ENCODE measurements at regions not wholly inside any gene's neighbourhood (a gene's known extent, or its start where the extent isn't known, plus 50 kb on each side); places are given as distances from the start of the nearest gene placed in this dataset.

DNA sequence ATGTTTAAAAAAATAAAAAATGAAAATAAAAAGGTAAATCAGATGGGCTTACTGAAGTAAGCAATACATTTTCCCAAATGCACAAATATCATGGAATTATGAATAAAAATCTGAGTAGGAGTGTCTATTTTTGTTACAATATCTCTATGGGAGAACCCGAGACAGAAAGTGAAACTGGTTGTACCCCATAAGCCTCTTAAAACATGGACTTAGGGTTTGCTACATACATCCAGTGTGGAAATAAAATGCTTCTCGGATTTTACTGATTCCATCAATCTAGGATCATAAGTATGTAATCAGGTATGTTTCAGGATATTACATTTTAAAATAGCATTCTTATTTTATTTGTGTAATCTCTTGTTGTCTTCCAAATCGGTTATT lies 177.8 kb upstream of the CDIN1 start:
- Mint-ChIP-seq H3K9me3 (ENCODE audit: unreplicated experiment) (no peaks in the 10 kb centered on the region), H3K36me3 (ENCODE audit: low read depth, unreplicated experiment) (no peaks in the 10 kb centered on the region), H3K27me3 (ENCODE audit: unreplicated experiment) (no peaks in the 10 kb centered on the region), H3K4me1 (ENCODE audit: unreplicated experiment) (no peaks in the 10 kb centered on the region), H3K4me3 (ENCODE audit: unreplicated experiment) (no peak overlapping the region), H3K27ac (ENCODE audit: unreplicated experiment) (no peak overlapping the region)
- TF ChIP-seq, protein P1, sequence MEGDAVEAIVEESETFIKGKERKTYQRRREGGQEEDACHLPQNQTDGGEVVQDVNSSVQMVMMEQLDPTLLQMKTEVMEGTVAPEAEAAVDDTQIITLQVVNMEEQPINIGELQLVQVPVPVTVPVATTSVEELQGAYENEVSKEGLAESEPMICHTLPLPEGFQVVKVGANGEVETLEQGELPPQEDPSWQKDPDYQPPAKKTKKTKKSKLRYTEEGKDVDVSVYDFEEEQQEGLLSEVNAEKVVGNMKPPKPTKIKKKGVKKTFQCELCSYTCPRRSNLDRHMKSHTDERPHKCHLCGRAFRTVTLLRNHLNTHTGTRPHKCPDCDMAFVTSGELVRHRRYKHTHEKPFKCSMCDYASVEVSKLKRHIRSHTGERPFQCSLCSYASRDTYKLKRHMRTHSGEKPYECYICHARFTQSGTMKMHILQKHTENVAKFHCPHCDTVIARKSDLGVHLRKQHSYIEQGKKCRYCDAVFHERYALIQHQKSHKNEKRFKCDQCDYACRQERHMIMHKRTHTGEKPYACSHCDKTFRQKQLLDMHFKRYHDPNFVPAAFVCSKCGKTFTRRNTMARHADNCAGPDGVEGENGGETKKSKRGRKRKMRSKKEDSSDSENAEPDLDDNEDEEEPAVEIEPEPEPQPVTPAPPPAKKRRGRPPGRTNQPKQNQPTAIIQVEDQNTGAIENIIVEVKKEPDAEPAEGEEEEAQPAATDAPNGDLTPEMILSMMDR (IDR thresholded peaks at IDR 0.05; ENCODE audit: unreplicated experiment) = no peak
- DNase-seq (ENCODE audit: low spot score) = no peak

GRCh38 chr15:36403351-36403750 lies 176.1 kb upstream of the CDIN1 start:
- Mint-ChIP-seq H3K27me3 (ENCODE audit: unreplicated experiment) (no peaks in the 10 kb centered on the region), H3K27ac (ENCODE audit: unreplicated experiment) (no peak overlapping the region), H3K4me3 (ENCODE audit: unreplicated experiment) (no peak overlapping the region), H3K9me3 (ENCODE audit: unreplicated experiment) (no peaks in the 10 kb centered on the region), H3K4me1 (ENCODE audit: unreplicated experiment) (no peaks in the 10 kb centered on the region), H3K36me3 (ENCODE audit: low read depth, unreplicated experiment) (no peaks in the 10 kb centered on the region)
- TF ChIP-seq, protein P1 (IDR thresholded peaks at IDR 0.05; ENCODE audit: unreplicated experiment) = no peak
- no peak for DNase-seq (ENCODE audit: low spot score)

DNA sequence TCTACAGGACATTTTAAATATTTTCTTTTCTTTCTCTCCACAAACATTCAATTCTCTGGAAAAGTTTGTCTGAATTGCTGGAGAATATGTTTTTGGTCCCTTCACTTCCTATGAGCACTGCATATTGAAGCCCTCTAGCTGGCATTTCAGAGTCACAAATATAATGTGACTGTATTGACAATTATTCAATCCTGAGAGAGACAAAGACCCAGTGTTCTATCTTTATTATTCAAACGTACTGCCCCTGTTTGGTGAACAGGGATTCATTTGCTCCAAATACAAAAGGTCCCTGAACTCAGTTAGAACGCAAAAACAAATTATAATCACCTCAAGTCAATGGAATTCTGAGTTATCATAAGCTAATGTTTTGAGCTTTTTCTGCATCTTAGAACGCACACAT lies 173.1 kb upstream of the CDIN1 start:
- Mint-ChIP-seq H3K9me3 (ENCODE audit: unreplicated experiment) (no peaks in the 10 kb centered on the region), H3K27me3 (ENCODE audit: unreplicated experiment) (no peaks in the 10 kb centered on the region), H3K36me3 (ENCODE audit: low read depth, unreplicated experiment) (no peaks in the 10 kb centered on the region), H3K4me3 (ENCODE audit: unreplicated experiment) (no peak overlapping the region), H3K4me1 (ENCODE audit: unreplicated experiment) (no peaks in the 10 kb centered on the region), H3K27ac (ENCODE audit: unreplicated experiment) (no peak overlapping the region)
- DNase-seq (ENCODE audit: low spot score) = no peak
- TF ChIP-seq, protein P1 (IDR thresholded peaks at IDR 0.05; ENCODE audit: unreplicated experiment) = no peak

GRCh38 chr15:36406911-36407310 lies 172.5 kb upstream of the CDIN1 start:
- Mint-ChIP-seq H3K4me1 (ENCODE audit: unreplicated experiment) (no peaks in the 10 kb centered on the region), H3K36me3 (ENCODE audit: low read depth, unreplicated experiment) (no peaks in the 10 kb centered on the region), H3K27me3 (ENCODE audit: unreplicated experiment) (no peaks in the 10 kb centered on the region), H3K27ac (ENCODE audit: unreplicated experiment) (no peak overlapping the region), H3K9me3 (ENCODE audit: unreplicated experiment) (no peaks in the 10 kb centered on the region), H3K4me3 (ENCODE audit: unreplicated experiment) (no peak overlapping the region)
- TF ChIP-seq, protein P1 (IDR thresholded peaks at IDR 0.05; ENCODE audit: unreplicated experiment) = no peak
- no peak for DNase-seq (ENCODE audit: low spot score)

DNA sequence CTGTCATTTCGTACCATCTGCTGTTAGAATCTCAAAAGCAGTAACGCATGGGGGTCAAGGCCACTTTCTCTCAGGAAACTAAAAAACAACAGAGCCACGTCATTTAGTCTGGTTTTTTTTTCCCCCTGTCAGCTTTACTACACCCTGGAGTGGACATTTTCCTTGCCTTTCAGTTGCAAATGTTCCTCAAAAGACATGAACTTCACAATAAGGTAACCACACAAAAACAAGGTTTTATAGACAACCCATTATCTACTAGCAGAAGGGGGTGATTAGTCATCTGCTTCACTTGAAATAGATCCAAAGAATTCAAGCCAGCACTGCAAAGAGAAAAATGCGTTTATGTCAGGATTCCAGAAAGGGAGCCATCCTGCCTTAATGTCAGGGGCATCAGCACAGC lies 171.8 kb upstream of the CDIN1 start:
- no peaks in the 10 kb centered on the region for H3K36me3 Mint-ChIP-seq (ENCODE audit: low read depth, unreplicated experiment)
- H3K9me3 Mint-ChIP-seq (ENCODE audit: unreplicated experiment) = no peaks in the 10 kb centered on the region
- TF ChIP-seq, protein P1 (IDR thresholded peaks at IDR 0.05; ENCODE audit: unreplicated experiment) = no peak
- H3K4me3 Mint-ChIP-seq (ENCODE audit: unreplicated experiment) = no peak overlapping the region
- H3K27ac Mint-ChIP-seq (ENCODE audit: unreplicated experiment) = no peak overlapping the region
- no peaks in the 10 kb centered on the region for H3K4me1 Mint-ChIP-seq (ENCODE audit: unreplicated experiment)
- no peaks in the 10 kb centered on the region for H3K27me3 Mint-ChIP-seq (ENCODE audit: unreplicated experiment)
- DNase-seq (ENCODE audit: low spot score) = no peak
